Glutamatergic neuron (in vitro differentiated cells): ENCODE measurements at regions not wholly inside any gene's neighbourhood (a gene's known extent, or its start where the extent isn't known, plus 50 kb on each side); places are given as distances from the start of the nearest gene placed in this dataset.
"Not testable (repeated sequence)": the region's sequence is repeated elsewhere in the genome, so short reads cannot be mapped to it uniquely, and the experiment has no call there.

Experiments
- DNase-seq: peaks from one replicate; pipeline ENCODE4 v3.0.0; 2022
- H3K27ac Mint-ChIP-seq: one replicate; pipeline ENCODE4 v1.8.0; 2020; ENCODE audit warnings: mild to moderate bottlenecking, mixed read lengths, inconsistent platforms; ENCODE audit not compliant: unreplicated experiment
- H3K27me3 Mint-ChIP-seq: one replicate; pipeline ENCODE4 v1.8.0; 2020; ENCODE audit warnings: mild to moderate bottlenecking, moderate library complexity, mixed read lengths, inconsistent platforms; ENCODE audit not compliant: unreplicated experiment
- H3K36me3 Mint-ChIP-seq: one replicate; pipeline ENCODE4 v1.8.0; 2020; ENCODE audit warnings: mild to moderate bottlenecking, mixed read lengths, inconsistent platforms; ENCODE audit not compliant: unreplicated experiment
- H3K4me1 Mint-ChIP-seq: one replicate; pipeline ENCODE4 v1.8.0; 2020; ENCODE audit warnings: mild to moderate bottlenecking, low read depth, mixed read lengths, inconsistent platforms; ENCODE audit not compliant: unreplicated experiment
- H3K4me3 Mint-ChIP-seq: one replicate; pipeline ENCODE4 v1.8.0; 2020; ENCODE audit warnings: mild to moderate bottlenecking, mixed read lengths, inconsistent platforms; ENCODE audit not compliant: unreplicated experiment
- H3K9me3 Mint-ChIP-seq: one replicate; pipeline ENCODE4 v1.8.0; 2020; ENCODE audit warnings: mild to moderate bottlenecking, moderate library complexity, mixed read lengths, inconsistent platforms; ENCODE audit not compliant: unreplicated experiment
- TF ChIP-seq, protein P1 (sequence below): fragments of 200-600 bp; sonication (generic); IDR thresholded peaks from one replicate; pipeline ENCODE4 v1.5.0; 2021; ENCODE audit not compliant: partially characterized antibody, unreplicated experiment

DNA sequence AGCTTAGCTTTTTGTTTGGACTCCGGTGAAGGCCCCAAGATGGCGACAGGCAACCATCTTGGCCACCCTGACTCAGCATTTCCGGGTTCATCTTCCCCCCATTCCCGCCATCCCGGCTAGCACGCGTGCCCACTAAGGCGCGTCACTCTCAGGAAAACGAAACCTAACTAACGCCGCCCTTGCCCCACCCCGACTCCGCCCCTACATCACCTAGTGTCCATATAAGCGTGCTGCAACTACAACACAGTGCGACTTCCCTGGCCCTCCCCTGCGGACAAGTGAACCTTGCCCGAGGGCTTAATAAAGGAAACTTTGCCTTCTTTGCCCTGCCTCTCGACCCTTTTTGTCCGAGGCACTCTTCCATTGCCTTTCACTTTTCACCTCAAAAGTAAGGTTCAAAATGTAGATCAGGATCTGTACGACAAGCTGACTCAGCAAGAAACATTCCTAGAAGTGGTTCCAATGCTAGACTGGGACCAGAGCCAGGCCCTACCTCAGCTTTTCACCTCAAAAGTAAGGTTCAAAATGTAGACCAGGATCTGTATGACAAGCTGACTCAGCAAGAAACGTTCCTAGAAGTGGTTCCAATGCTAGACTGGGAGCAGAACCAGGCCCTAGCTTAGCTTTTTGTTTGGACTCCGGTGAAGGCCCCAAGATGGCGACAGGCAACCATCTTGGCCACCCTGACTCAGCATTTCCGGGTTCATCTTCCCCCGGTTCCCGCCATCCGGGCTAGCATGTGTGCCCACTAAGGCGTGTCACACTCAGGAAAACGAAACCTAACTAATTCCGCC lies 51.9 kb upstream of the TMEM97 start:
- peaks cover 13% of the 10 kb centered on the region for H3K36me3 Mint-ChIP-seq
- H3K4me1 Mint-ChIP-seq: not testable (repeated sequence)

DNA sequence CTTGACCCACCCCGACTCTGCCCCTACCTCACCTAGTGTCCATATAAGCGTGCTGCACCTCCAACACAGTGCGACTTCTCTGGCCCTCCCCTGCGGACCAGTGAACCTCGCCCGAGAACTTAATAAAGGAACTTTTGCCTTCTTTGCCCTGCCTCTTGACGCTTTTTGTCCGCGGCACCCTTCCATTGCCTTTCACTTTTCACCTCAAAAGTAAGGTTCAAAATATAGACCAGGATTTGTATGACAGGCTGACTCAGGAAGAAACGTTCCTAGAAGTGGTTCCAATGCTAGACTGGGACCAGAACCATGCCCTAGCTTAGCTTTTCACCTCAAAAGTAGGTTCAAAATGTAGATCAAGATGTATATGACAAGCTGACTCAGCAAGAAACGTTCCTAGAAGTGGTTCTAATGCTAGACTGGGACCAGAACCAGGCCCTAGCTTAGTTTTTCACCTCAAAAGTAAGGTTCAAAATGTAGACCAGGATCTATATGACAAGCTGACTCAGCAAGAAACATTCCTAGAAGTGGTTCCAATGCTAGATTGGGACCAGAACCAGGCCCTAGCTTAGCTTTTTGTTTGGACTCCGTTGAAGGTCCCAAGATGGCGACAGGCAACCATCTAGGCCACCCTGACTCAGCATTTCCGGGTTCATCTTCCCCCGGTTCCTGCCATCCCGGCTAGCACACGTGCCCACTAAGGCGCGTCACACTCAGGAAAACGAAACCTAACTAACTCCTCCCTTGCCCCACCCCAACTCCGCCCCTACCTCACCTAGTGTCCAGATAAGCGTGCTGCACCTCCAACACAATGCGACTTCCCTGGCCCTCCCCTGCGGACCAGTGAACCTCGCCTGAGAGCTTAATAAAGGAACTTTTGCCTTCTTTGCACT lies 51.0 kb upstream of the TMEM97 start:
- Mint-ChIP-seq H3K27me3 (peaks cover 8% of the 10 kb centered on the region), H3K4me1 (no peaks in the 10 kb centered on the region), H3K36me3 (peaks cover 12% of the 10 kb centered on the region), H3K9me3 (peaks cover 7% of the 10 kb centered on the region), H3K4me3 (no peak overlapping the region), H3K27ac (no peak overlapping the region)
- TF ChIP-seq, protein P1, sequence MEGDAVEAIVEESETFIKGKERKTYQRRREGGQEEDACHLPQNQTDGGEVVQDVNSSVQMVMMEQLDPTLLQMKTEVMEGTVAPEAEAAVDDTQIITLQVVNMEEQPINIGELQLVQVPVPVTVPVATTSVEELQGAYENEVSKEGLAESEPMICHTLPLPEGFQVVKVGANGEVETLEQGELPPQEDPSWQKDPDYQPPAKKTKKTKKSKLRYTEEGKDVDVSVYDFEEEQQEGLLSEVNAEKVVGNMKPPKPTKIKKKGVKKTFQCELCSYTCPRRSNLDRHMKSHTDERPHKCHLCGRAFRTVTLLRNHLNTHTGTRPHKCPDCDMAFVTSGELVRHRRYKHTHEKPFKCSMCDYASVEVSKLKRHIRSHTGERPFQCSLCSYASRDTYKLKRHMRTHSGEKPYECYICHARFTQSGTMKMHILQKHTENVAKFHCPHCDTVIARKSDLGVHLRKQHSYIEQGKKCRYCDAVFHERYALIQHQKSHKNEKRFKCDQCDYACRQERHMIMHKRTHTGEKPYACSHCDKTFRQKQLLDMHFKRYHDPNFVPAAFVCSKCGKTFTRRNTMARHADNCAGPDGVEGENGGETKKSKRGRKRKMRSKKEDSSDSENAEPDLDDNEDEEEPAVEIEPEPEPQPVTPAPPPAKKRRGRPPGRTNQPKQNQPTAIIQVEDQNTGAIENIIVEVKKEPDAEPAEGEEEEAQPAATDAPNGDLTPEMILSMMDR: no peak
- DNase-seq: no peak

More for the DNA sequence above, 51.9 kb upstream of the TMEM97 start:
- H3K4me3 Mint-ChIP-seq, H3K9me3 Mint-ChIP-seq, H3K27ac Mint-ChIP-seq, DNase-seq, H3K27me3 Mint-ChIP-seq: not testable (repeated sequence)

DNA sequence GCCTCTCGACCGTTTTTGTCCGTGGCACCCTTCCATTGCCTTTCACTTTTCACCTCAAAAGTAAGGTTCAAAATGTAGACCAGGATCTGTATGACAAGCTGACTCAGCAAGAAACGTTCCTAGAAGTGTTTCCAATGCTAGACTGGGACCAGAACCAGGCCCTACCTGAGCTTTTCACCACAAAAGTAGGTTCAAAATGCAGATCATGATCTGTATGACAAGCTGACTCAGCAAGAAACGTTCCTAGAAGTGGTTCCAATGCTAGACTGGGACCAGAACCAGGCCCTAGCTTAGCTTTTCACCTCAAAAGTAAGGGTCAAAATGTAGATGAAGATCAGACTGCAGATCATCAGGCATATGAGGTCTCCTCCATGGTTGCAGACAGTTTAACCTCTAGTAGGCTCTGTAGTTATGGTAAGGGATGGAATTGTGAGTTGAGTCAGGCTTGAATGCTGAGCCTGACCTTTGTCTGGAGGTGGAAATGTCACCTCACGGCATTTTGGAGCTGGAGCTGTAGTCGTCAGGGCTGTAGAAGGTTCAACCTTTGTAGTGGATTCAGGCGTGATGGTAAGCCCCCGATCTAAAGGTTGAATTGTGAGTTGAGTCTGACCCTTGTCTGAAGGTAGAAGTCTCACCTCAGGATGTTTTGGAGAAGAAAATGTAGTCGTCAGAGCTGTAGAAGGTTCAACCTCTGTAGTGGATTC lies 50.2 kb upstream of the TMEM97 start:
- H3K9me3 Mint-ChIP-seq: peaks cover 7% of the 10 kb centered on the region
- H3K27ac Mint-ChIP-seq: no peak overlapping the region
- DNase-seq: no peak
- peaks cover under 1% of the 10 kb centered on the region for H3K4me1 Mint-ChIP-seq
- TF ChIP-seq, protein P1: no peak
- H3K27me3 Mint-ChIP-seq: peaks cover 8% of the 10 kb centered on the region
- no peak overlapping the region for H3K4me3 Mint-ChIP-seq
- H3K36me3 Mint-ChIP-seq: peaks cover 12% of the 10 kb centered on the region
